Esophagus muscularis mucosa (tissue), 4 donors: ENCODE measurements at regions not wholly inside any gene's neighbourhood (a gene's known extent, or its start where the extent isn't known, plus 50 kb on each side); places are given as distances from the start of the nearest gene placed in this dataset.

Source experiments
- DNase-seq: peaks from one replicate; pipeline ENCODE4 v3.0.0-alpha.2; 2017; ENCODE audit errors: extremely low spot score
- H3K27ac ChIP-seq, 4 donors: fragments of 200-600 bp; sonication (generic); replicated peaks in 1 of 4; 1 replicate in 3 of 4; 2 replicates in 1 of 4; pipeline ENCODE4 v1.5.1; 2016 to 2019; ENCODE audit warnings: mild to moderate bottlenecking in 1 of 4
- H3K27me3 ChIP-seq, 4 donors: fragments of 200-600 bp; sonication (generic); one replicate each; pipeline versions ENCODE4 v1.5.1 to v1.6.0; 2016 to 2019
- H3K36me3 ChIP-seq, 4 donors: fragments of 200-600 bp; sonication (generic); one replicate each; pipeline ENCODE4 v1.5.1; 2016 to 2019
- H3K4me1 ChIP-seq, 4 donors: fragments of 200-600 bp; sonication (generic); one replicate each; pipeline ENCODE4 v1.5.1; 2016 to 2019
- H3K4me3 ChIP-seq, 4 donors: fragments of 200-600 bp; sonication (generic); 1 replicate in 2 of 4; 2 replicates in 2 of 4; pipeline ENCODE4 v1.5.1; 2016 to 2019; ENCODE audit warnings: mild to moderate bottlenecking in 4 of 4, moderate library complexity in 1 of 4
- H3K9me3 ChIP-seq, 4 donors: fragments of 200-600 bp; sonication (generic); 1 replicate in 3 of 4; 2 replicates in 1 of 4; pipeline ENCODE4 v1.5.1; 2016 to 2019
- CTCF ChIP-seq, 3 experiments: fragments of 200-600 bp in 2 of 3; fragments of 450-650 bp in 1 of 3; sonication (generic) in 2 of 3; IDR thresholded peaks; one replicate each; pipeline ENCODE4 v1.5.1; 2017 to 2019; ENCODE audit warnings: antibody characterized with exemption in 3 of 3, mild to moderate bottlenecking in 2 of 3, moderate library complexity in 1 of 3
- EP300 ChIP-seq: sonication (generic); formaldehyde crosslinking; IDR thresholded peaks from one replicate; pipeline ENCODE4 v1.6.1; 2017; ENCODE audit warnings: antibody characterized with exemption
- POLR2A ChIP-seq: fragments of 450-650 bp; IDR thresholded peaks from one replicate; pipeline ENCODE4 v1.6.1; 2017; ENCODE audit warnings: antibody characterized with exemption, moderate library complexity, mild to moderate bottlenecking, low read depth
- POLR2AphosphoS5 ChIP-seq, 2 donors: sonication (generic); formaldehyde crosslinking; IDR thresholded peaks; one replicate each; pipeline ENCODE4 v1.6.1; 2017; ENCODE audit warnings: antibody characterized with exemption in 2 of 2
- WGBS: methylation state at CpG from one replicate; pipeline ENCODE4 v1.1.5; 2018; 5-methylcytosine and 5-hydroxymethylcytosine counted together
- intact Hi-C: fragments of 100-400 bp; cut with DNase I; formaldehyde crosslinking; loops from one replicate; pipeline ENCODE4 v1.15.1; 2023

- Histone ChIP-seq H3K4me1 (no peaks in the 10 kb centered on the region), H3K36me3 (no peaks in the 10 kb centered on the region), H3K9me3 (peaks cover 0 to 8% (median 0%) of the 10 kb centered on the region in 4 donors), H3K27me3 (no peaks in the 10 kb centered on the region), H3K27ac (no peak overlapping the region), H3K4me3 (no peak overlapping the region)
- 90% methylated on average over 2 of the region's 3 CpGs for WGBS
- TF ChIP-seq POLR2A (no peak), POLR2AphosphoS5 (IDR thresholded peaks at IDR 0.05) (no peak), EP300 (no peak), CTCF (IDR thresholded peaks at IDR 0.05) (no peak)
- no peak for DNase-seq
- intact Hi-C loops = no loop called here
Measured at GRCh38 chr9:1857808-1858207, 157.3 kb upstream of the SMARCA2 start.

- Histone ChIP-seq H3K27me3 (peaks cover 0 to 3% (median 0%) of the 10 kb centered on the region in 4 donors), H3K36me3 (no peaks in the 10 kb centered on the region), H3K27ac (no peak overlapping the region), H3K4me3 (no peak overlapping the region), H3K9me3 (no peaks in the 10 kb centered on the region), H3K4me1 (no peaks in the 10 kb centered on the region)
- DNase-seq = no peak
- no peak for TF ChIP-seq EP300
- peak in 1 of 3 experiments; percentile 34 for TF ChIP-seq CTCF (IDR thresholded peaks at IDR 0.05)
- no peak for TF ChIP-seq POLR2AphosphoS5 (IDR thresholded peaks at IDR 0.05)
- TF ChIP-seq POLR2A = no peak
- 76% methylated on average over 6 of the region's 6 CpGs for WGBS
- intact Hi-C loops = no loop called here
Measured at GRCh38 chr9:1869843-1870242, 145.3 kb upstream of the SMARCA2 start.

DNA sequence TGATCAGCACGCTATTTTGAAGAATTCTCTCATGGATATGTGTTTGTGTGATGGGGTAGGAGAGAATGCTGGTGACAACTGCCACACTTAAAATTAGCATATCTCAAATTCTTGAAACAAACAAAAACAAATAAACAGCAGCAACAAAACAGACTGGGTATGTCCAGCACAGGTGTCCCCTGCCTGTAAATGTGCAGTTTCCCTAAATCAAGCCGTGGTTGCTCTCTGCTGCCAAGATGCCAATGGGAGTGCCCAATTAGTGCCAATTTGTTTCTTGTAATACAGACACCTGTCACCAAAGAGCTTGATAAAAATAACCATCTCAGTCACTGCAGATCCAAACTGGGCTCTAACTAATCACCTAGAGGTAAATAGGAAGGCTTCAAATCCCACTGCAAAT lies 144.2 kb upstream of the SMARCA2 start:
- H3K27me3 ChIP-seq = peaks cover 0 to 3% (median 0%) of the 10 kb centered on the region in 4 donors
- no peaks in the 10 kb centered on the region for H3K36me3 ChIP-seq
- DNase-seq = peak; percentile 68
- H3K4me3 ChIP-seq = no peak overlapping the region
- no peaks in the 10 kb centered on the region for H3K9me3 ChIP-seq
- intact Hi-C loops = no loop called here
- WGBS = 69% methylated on average over 2 of the region's 2 CpGs
- TF ChIP-seq POLR2A (no peak), POLR2AphosphoS5 (IDR thresholded peaks at IDR 0.05) (no peak), CTCF (IDR thresholded peaks at IDR 0.05) (no peak), EP300 (no peak)
- H3K4me1 ChIP-seq = no peaks in the 10 kb centered on the region
- no peak overlapping the region for H3K27ac ChIP-seq

GRCh38 chr9:1871626-1872419 lies 143.3 kb upstream of the SMARCA2 start:
- 52% methylated on average over 8 of the region's 8 CpGs for whole genome bisulfite sequencing
- no peak overlapping the region for H3K4me3 ChIP-seq
- peak; percentile 74 for DNase-seq
- H3K27ac ChIP-seq = no peak overlapping the region
- no peaks in the 10 kb centered on the region for H3K4me1 ChIP-seq
- no peaks in the 10 kb centered on the region for H3K9me3 ChIP-seq
- TF ChIP-seq CTCF (IDR thresholded peaks at IDR 0.05) (no peak), POLR2AphosphoS5 (IDR thresholded peaks at IDR 0.05) (no peak), EP300 (no peak), POLR2A (no peak)
- no peaks in the 10 kb centered on the region for H3K36me3 ChIP-seq
- peaks cover 0 to 3% (median 0%) of the 10 kb centered on the region in 4 donors for H3K27me3 ChIP-seq
- intact Hi-C loops = no loop called here
